Lower leg skin (tissue), 4 donors: ENCODE measurements at regions not wholly inside any gene's neighbourhood (a gene's known extent, or its start where the extent isn't known, plus 50 kb on each side); places are given as distances from the start of the nearest gene placed in this dataset.

Source experiments
- DNase-seq, 2 donors: peaks; one replicate each; pipeline ENCODE4 v3.0.0-alpha.2; 2019; ENCODE audit warnings: low spot score in 2 of 2
- H3K4me3 ChIP-seq: fragments of 200-600 bp; sonication (generic); 2 replicates; pipeline ENCODE4 v1.5.1; 2017; ENCODE audit warnings: mild to moderate bottlenecking, low read depth; ENCODE audit not compliant: poor library complexity, severe bottlenecking
- CTCF ChIP-seq, 3 donors: fragments of 450-650 bp; IDR thresholded peaks; one replicate each; pipeline ENCODE4 v1.5.1; 2016; ENCODE audit warnings: antibody characterized with exemption in 3 of 3, mild to moderate bottlenecking in 3 of 3, moderate library complexity in 2 of 3
- POLR2A ChIP-seq, 2 donors: fragments of 450-650 bp; IDR thresholded peaks; one replicate each; pipeline ENCODE4 v1.6.1; 2016 to 2017; ENCODE audit warnings: antibody characterized with exemption in 2 of 2, mild to moderate bottlenecking in 1 of 2, moderate library complexity in 1 of 2
- WGBS, 2 donors: methylation state at CpG; one replicate each; pipeline ENCODE4 v1.1.5; 2018; 5-methylcytosine and 5-hydroxymethylcytosine counted together
- intact Hi-C: fragments of 100-400 bp; cut with DNase I; formaldehyde crosslinking; loops from one replicate; pipeline ENCODE4 v1.15.0; 2023; ENCODE audit warnings: low total_unique reads

DNA sequence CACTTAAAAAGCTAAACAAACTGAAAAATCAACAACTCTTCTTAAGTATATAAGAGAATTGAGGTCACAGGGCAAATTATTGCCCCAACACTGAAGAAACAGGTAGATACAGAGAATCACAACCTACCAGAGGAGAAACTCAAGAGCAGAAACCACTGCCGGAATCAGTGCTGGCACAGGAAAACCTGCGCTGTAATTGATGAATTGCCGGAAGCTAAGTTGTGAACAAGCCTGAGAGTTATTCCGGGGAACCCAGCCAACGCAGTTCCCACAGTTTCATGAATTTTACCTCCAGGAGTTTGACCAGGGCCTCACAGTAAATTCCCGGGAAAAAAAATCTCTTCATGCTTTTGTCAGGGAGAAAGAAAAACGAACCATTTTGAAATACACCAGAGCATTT lies 657.1 kb upstream of the BRINP3 start:
- no peak overlapping the region for H3K4me3 ChIP-seq
- intact Hi-C loops: no loop called here
- no peak for DNase-seq
- TF ChIP-seq POLR2A (IDR thresholded peaks at IDR 0.05) (no peak), CTCF (IDR thresholded peaks at IDR 0.05) (no peak)
- WGBS, 2 donors: 27 to 31% methylated on average over 7 of the region's 7 CpGs

DNA sequence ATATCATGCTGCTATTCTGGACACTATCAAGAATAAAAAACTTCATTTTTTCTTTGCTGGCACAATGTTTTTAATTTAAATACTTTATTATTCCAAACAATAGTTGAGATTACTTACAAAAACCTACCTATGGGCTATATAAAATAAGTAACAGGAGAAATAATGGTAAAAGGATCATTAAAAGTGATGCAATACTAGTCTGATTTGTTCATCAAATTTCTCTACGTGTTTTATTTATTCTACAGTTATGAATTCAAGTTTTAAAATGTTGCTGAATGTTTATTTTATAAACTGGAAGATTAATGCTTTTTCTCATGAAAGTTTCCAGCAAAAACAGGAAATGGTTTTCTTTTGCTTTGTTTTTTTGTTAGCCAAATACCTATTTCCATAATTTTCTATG lies 662.4 kb upstream of the BRINP3 start:
- no peak for DNase-seq
- intact Hi-C loops: no loop called here
- no peak overlapping the region for H3K4me3 ChIP-seq
- TF ChIP-seq CTCF (IDR thresholded peaks at IDR 0.05) (no peak), POLR2A (IDR thresholded peaks at IDR 0.05) (no peak)
- WGBS, 2 donors: 50 to 60% methylated on average over 1 of the region's 1 CpG

GRCh38 chr1:191142748-191143147 lies 665.1 kb upstream of the BRINP3 start:
- TF ChIP-seq POLR2A (IDR thresholded peaks at IDR 0.05) (no peak), CTCF (IDR thresholded peaks at IDR 0.05) (no peak)
- no peak overlapping the region for H3K4me3 ChIP-seq
- WGBS, 2 donors: 67 to 83% methylated on average over 3 of the region's 3 CpGs
- intact Hi-C loops: no loop called here
- no peak for DNase-seq

- no peak overlapping the region for H3K4me3 ChIP-seq
- no peak for DNase-seq
- intact Hi-C loops: no loop called here
- 73 to 88% methylated on average over 3 of the region's 3 CpGs for WGBS, 2 donors
- no peak for TF ChIP-seq CTCF (IDR thresholded peaks at IDR 0.05)
- no peak for TF ChIP-seq POLR2A (IDR thresholded peaks at IDR 0.05)
Measured at GRCh38 chr1:191145834-191146233, 668.2 kb upstream of the BRINP3 start.

- intact Hi-C loops: no loop called here
- 93 to 98% methylated on average over 36 to 39 of the region's 39 CpGs for WGBS, 2 donors
- no peak for TF ChIP-seq POLR2A (IDR thresholded peaks at IDR 0.05)
- no peak for TF ChIP-seq CTCF (IDR thresholded peaks at IDR 0.05)
- H3K4me3 ChIP-seq: no peak overlapping the region
- DNase-seq: no peak
Measured at GRCh38 chr1:191151321-191151807, 673.7 kb upstream of the BRINP3 start.

DNA sequence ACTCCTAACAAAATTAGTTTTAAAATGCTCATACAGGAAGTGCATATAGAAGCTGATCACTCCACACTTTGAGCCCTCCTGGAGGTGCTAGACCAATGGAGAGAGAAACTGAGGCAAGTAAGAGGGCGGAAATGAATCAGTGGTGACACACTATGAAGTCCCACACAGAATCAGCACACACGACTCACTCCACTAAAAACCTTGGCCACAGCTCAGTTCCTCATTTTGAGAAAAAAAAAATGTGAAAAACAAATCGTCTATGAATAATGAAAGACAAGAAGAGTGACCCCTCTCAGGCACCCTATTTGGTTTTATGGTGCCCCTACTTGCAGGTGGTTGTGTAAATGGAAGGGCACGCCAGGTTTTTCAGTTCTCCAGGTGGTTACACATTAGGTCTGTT lies 675.1 kb upstream of the BRINP3 start:
- no peak for DNase-seq
- TF ChIP-seq CTCF (IDR thresholded peaks at IDR 0.05): no peak
- 78 to 80% methylated on average over 4 of the region's 4 CpGs for WGBS, 2 donors
- intact Hi-C loops: no loop called here
- no peak overlapping the region for H3K4me3 ChIP-seq
